NOMO-1 (cell line): ENCODE measurements at regions not wholly inside any gene's neighbourhood (a gene's known extent, or its start where the extent isn't known, plus 50 kb on each side); places are given as distances from the start of the nearest gene placed in this dataset.

Experiments used
- DNase-seq, 2 experiments: peaks; one replicate each; lab custom pipeline; 2025; ENCODE audit not compliant: unreplicated experiment in 2 of 2; lab: John Stamatoyannopoulos, UW

- DNase-seq: peak in 1 of 2 experiments; percentile 1
Measured at GRCh38 chr12:76226397-76226796, 121.8 kb downstream of the BBS10 start.

- DNase-seq: no peak
Measured at GRCh38 chr12:76223869-76224268, 124.3 kb downstream of the BBS10 start.

GRCh38 chr12:76220980-76221379 lies 127.2 kb downstream of the BBS10 start:
- DNase-seq: no peak

GRCh38 chr12:76219806-76220205 lies 128.4 kb downstream of the BBS10 start:
- DNase-seq: no peak

GRCh38 chr12:76216585-76217472 lies 131.4 kb downstream of the BBS10 start:
- no peak for DNase-seq

- DNase-seq: no peak
Measured at GRCh38 chr12:76208129-76208528, 123.6 kb upstream of the NAP1L1 start.

GRCh38 chr12:76206677-76207072 lies 122.2 kb upstream of the NAP1L1 start:
- no peak for DNase-seq

- no peak for DNase-seq
Measured at GRCh38 chr12:76206039-76206676, 121.7 kb upstream of the NAP1L1 start.

- no peak for DNase-seq
Measured at GRCh38 chr12:76202621-76203020, 118.1 kb upstream of the NAP1L1 start.

GRCh38 chr12:76201758-76202157 lies 117.3 kb upstream of the NAP1L1 start:
- DNase-seq: no peak

- DNase-seq: no peak
Measured at GRCh38 chr12:76201316-76201715, 116.8 kb upstream of the NAP1L1 start.

- DNase-seq: no peak
Measured at GRCh38 chr12:76199808-76200207, 115.3 kb upstream of the NAP1L1 start.

GRCh38 chr12:76198839-76199238 lies 114.4 kb upstream of the NAP1L1 start:
- no peak for DNase-seq

- no peak for DNase-seq
Measured at GRCh38 chr12:76197283-76197682, 112.8 kb upstream of the NAP1L1 start.

GRCh38 chr12:76195920-76196319 lies 111.4 kb upstream of the NAP1L1 start:
- no peak for DNase-seq

GRCh38 chr12:76194724-76195123 lies 110.2 kb upstream of the NAP1L1 start:
- DNase-seq: no peak

- DNase-seq: no peak
Measured at GRCh38 chr12:76193961-76194360, 109.5 kb upstream of the NAP1L1 start.

GRCh38 chr12:76192416-76192815 lies 107.9 kb upstream of the NAP1L1 start:
- peak in 1 of 2 experiments; percentile 14 for DNase-seq

GRCh38 chr12:76190299-76190698 lies 105.8 kb upstream of the NAP1L1 start:
- no peak for DNase-seq

- DNase-seq: no peak
Measured at GRCh38 chr12:76189851-76190250, 105.4 kb upstream of the NAP1L1 start.

GRCh38 chr12:76187177-76187576 lies 102.7 kb upstream of the NAP1L1 start:
- DNase-seq: no peak
